Parathyroid adenoma (tissue), 2 donors: ENCODE measurements at regions not wholly inside any gene's neighbourhood (a gene's known extent, or its start where the extent isn't known, plus 50 kb on each side); places are given as distances from the start of the nearest gene placed in this dataset.

Experiments
- H2AFZ ChIP-seq: fragments of 300-600 bp; sonication (generic); one replicate; pipeline ENCODE4 v1.7.0; 2017; ENCODE audit warnings: antibody characterized with exemption, mild to moderate bottlenecking
- H3K27ac ChIP-seq: fragments of 300-600 bp; sonication (generic); one replicate; pipeline ENCODE4 v1.7.0; 2017
- H3K27me3 ChIP-seq: fragments of 300-600 bp; sonication (generic); one replicate; pipeline ENCODE4 v1.7.0; 2017; ENCODE audit warnings: low read length; ENCODE audit not compliant: control insufficient read depth, insufficient read depth
- H3K36me3 ChIP-seq: fragments of 300-600 bp; sonication (generic); one replicate; pipeline ENCODE4 v1.7.0; 2017; ENCODE audit warnings: low read length; ENCODE audit not compliant: control insufficient read depth, insufficient read depth
- H3K4me1 ChIP-seq: fragments of 300-600 bp; sonication (generic); one replicate; pipeline ENCODE4 v1.7.0; 2017; ENCODE audit warnings: control low read depth
- H3K4me2 ChIP-seq: fragments of 300-600 bp; sonication (generic); one replicate; pipeline ENCODE4 v1.7.0; 2017; ENCODE audit warnings: low read length
- H3K4me3 ChIP-seq: fragments of 300-600 bp; sonication (generic); one replicate; pipeline ENCODE4 v1.7.0; 2017; ENCODE audit warnings: low read depth, low read length
- H3K79me2 ChIP-seq: fragments of 300-600 bp; sonication (generic); one replicate; pipeline ENCODE4 v1.7.0; 2017; ENCODE audit warnings: control low read depth
- H3K9ac ChIP-seq: fragments of 300-600 bp; sonication (generic); one replicate; pipeline ENCODE4 v1.7.0; 2017; ENCODE audit warnings: mild to moderate bottlenecking
- H3K9me3 ChIP-seq: fragments of 300-600 bp; sonication (generic); one replicate; pipeline ENCODE4 v1.7.0; 2017; ENCODE audit warnings: low read length; ENCODE audit not compliant: control insufficient read depth
- TF ChIP-seq, protein P1 (sequence below): fragments of 300-600 bp; sonication (generic); IDR thresholded peaks from one replicate; pipeline ENCODE4 v1.7.0; 2017; ENCODE audit warnings: antibody characterized with exemption, mild to moderate bottlenecking
- donor health status: primary hyperparathyroidism.

DNA sequence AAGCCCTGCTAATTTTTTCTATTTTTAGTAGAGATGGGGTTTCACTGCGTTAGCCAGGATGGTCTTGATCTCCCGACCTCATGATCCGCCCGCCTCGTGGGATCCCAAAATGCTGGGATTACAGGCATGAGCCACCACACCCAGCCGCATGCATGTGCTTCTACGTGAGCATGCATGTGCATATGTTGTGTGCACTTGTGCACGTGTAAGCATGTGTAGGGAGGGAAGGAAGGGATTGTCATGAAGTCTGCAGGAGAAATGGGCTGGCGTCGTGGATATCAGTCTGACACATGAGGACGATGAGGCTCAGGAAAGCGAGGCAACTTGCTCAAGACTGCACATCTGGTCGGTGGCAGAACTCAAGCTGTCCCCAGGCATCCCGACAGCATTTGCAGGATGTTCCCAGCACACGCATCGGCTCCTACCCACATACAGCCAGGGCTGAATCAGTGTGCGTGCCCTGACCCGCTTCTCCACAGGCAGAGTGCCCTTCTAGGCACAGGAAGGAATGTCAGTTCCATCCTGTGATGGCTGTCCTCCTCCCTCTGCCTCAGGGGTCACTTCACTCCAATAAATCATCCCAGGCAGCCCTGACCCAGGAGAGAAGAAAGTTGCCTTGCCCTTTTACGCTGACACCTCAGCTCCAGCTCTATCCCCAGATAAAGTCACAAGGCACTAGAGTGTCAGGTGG is 49.9 kb upstream of the SLC14A2 start:
- H3K4me2 ChIP-seq: no peak overlapping the region
- H3K9me3 ChIP-seq: no peaks in the 10 kb centered on the region
- no peaks in the 10 kb centered on the region for H3K27me3 ChIP-seq
- no peak overlapping the region for H2AFZ ChIP-seq
- no peak overlapping the region for H3K9ac ChIP-seq
- TF ChIP-seq, protein P1, sequence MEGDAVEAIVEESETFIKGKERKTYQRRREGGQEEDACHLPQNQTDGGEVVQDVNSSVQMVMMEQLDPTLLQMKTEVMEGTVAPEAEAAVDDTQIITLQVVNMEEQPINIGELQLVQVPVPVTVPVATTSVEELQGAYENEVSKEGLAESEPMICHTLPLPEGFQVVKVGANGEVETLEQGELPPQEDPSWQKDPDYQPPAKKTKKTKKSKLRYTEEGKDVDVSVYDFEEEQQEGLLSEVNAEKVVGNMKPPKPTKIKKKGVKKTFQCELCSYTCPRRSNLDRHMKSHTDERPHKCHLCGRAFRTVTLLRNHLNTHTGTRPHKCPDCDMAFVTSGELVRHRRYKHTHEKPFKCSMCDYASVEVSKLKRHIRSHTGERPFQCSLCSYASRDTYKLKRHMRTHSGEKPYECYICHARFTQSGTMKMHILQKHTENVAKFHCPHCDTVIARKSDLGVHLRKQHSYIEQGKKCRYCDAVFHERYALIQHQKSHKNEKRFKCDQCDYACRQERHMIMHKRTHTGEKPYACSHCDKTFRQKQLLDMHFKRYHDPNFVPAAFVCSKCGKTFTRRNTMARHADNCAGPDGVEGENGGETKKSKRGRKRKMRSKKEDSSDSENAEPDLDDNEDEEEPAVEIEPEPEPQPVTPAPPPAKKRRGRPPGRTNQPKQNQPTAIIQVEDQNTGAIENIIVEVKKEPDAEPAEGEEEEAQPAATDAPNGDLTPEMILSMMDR: no peak
- H3K79me2 ChIP-seq: no peaks in the 10 kb centered on the region
- no peak overlapping the region for H3K27ac ChIP-seq
- H3K4me1 ChIP-seq: peaks cover 6% of the 10 kb centered on the region
- H3K4me3 ChIP-seq: no peak overlapping the region
- no peaks in the 10 kb centered on the region for H3K36me3 ChIP-seq
